ENCODE measurements at regions not wholly inside any gene's neighbourhood (a gene's known extent, or its start where the extent isn't known, plus 50 kb on each side); places are given as distances from the start of the nearest gene placed in this dataset.

GRCh38 chr1:11383553-11384169, 95.3 kb upstream of the DISP3 start:
- H3K4me3 Mint-ChIP-seq = peak overlapping the region; percentile 54 to 70 (median 56)
- H3K4me1 Mint-ChIP-seq = peaks cover 18 to 22% of the 10 kb centered on the region in 2 donors
- H3K27ac Mint-ChIP-seq = peak overlapping the region in 1 of 6 donors; percentile 43
- peaks cover 0 to 3% (median 0%) of the 10 kb centered on the region in 3 donors for H3K36me3 Mint-ChIP-seq
- DNase-seq = peak; percentile 12 to 19 (median 14)
- H3K27me3 Mint-ChIP-seq (ENCODE audit: low read depth in 3 of 3) = peaks cover under 1 to 12% (median 10%) of the 10 kb centered on the region in 3 donors
- no peaks in the 10 kb centered on the region for H3K9me3 Mint-ChIP-seq

GRCh38 chr1:11384170-11384554, 94.8 kb upstream of the DISP3 start:
- Mint-ChIP-seq H3K4me3 (peak overlapping the region in 4 of 5 donors; percentile 54 to 70 (median 62)), H3K4me1 (peaks cover 18 to 22% of the 10 kb centered on the region in 2 donors), H3K9me3 (no peaks in the 10 kb centered on the region), H3K27me3 (ENCODE audit: low read depth in 3 of 3) (peaks cover 2 to 10% (median 8%) of the 10 kb centered on the region in 3 donors), H3K36me3 (peaks cover 0 to 3% (median 0%) of the 10 kb centered on the region in 3 donors), H3K27ac (peak overlapping the region in 1 of 6 donors; percentile 29)
- DNase-seq = no peak

GRCh38 chr1:11387829-11388228, 91.1 kb upstream of the DISP3 start:
- H3K36me3 Mint-ChIP-seq = no peaks in the 10 kb centered on the region
- peak overlapping the region in 1 of 6 donors; percentile 49 for H3K27ac Mint-ChIP-seq
- H3K4me1 Mint-ChIP-seq = peaks cover 18 to 20% of the 10 kb centered on the region in 2 donors
- H3K4me3 Mint-ChIP-seq = peak overlapping the region in 1 of 5 donors; percentile 16
- DNase-seq = no peak
- H3K27me3 Mint-ChIP-seq (ENCODE audit: low read depth in 3 of 3) = peaks cover 6 to 10% (median 8%) of the 10 kb centered on the region in 3 donors
- H3K9me3 Mint-ChIP-seq = no peaks in the 10 kb centered on the region

GRCh38 chr1:11388617-11389016, 90.3 kb upstream of the DISP3 start:
- Mint-ChIP-seq H3K4me3 (no peak overlapping the region), H3K36me3 (no peaks in the 10 kb centered on the region), H3K27me3 (ENCODE audit: low read depth in 3 of 3) (peaks cover 3 to 10% (median 6%) of the 10 kb centered on the region in 3 donors), H3K4me1 (peaks cover 11 to 12% of the 10 kb centered on the region in 2 donors), H3K9me3 (no peaks in the 10 kb centered on the region), H3K27ac (no peak overlapping the region)
- no peak for DNase-seq

GRCh38 chr1:11391327-11391726, 87.6 kb upstream of the DISP3 start:
- Mint-ChIP-seq H3K36me3 (no peaks in the 10 kb centered on the region), H3K27me3 (ENCODE audit: low read depth in 3 of 3) (peaks cover 3 to 12% (median 5%) of the 10 kb centered on the region in 3 donors), H3K4me3 (no peak overlapping the region), H3K9me3 (no peaks in the 10 kb centered on the region), H3K27ac (no peak overlapping the region), H3K4me1 (no peaks in the 10 kb centered on the region)
- no peak for DNase-seq

GRCh38 chr1:11391886-11392285, 87.1 kb upstream of the DISP3 start:
- no peaks in the 10 kb centered on the region for H3K9me3 Mint-ChIP-seq
- no peak for DNase-seq
- no peaks in the 10 kb centered on the region for H3K4me1 Mint-ChIP-seq
- H3K27me3 Mint-ChIP-seq (ENCODE audit: low read depth in 3 of 3) = peaks cover under 1 to 14% (median 5%) of the 10 kb centered on the region in 3 donors
- H3K36me3 Mint-ChIP-seq = no peaks in the 10 kb centered on the region
- no peak overlapping the region for H3K27ac Mint-ChIP-seq
- no peak overlapping the region for H3K4me3 Mint-ChIP-seq

- Mint-ChIP-seq H3K9me3 (no peaks in the 10 kb centered on the region), H3K27me3 (ENCODE audit: low read depth in 3 of 3) (peaks cover 1 to 17% (median 9%) of the 10 kb centered on the region in 3 donors), H3K4me3 (no peak overlapping the region), H3K4me1 (no peaks in the 10 kb centered on the region), H3K27ac (no peak overlapping the region), H3K36me3 (no peaks in the 10 kb centered on the region)
- no peak for DNase-seq
Observed at GRCh38 chr1:11394592-11395245, 84.2 kb upstream of the DISP3 start.

GRCh38 chr1:11395616-11396015, 83.3 kb upstream of the DISP3 start:
- no peak overlapping the region for H3K27ac Mint-ChIP-seq
- no peak for DNase-seq
- no peaks in the 10 kb centered on the region for H3K4me1 Mint-ChIP-seq
- no peaks in the 10 kb centered on the region for H3K36me3 Mint-ChIP-seq
- no peaks in the 10 kb centered on the region for H3K9me3 Mint-ChIP-seq
- H3K27me3 Mint-ChIP-seq (ENCODE audit: low read depth in 3 of 3) = peaks cover 1 to 17% (median 7%) of the 10 kb centered on the region in 3 donors
- no peak overlapping the region for H3K4me3 Mint-ChIP-seq

GRCh38 chr1:11397151-11397901, 81.6 kb upstream of the DISP3 start:
- Mint-ChIP-seq H3K27ac (no peak overlapping the region), H3K36me3 (no peaks in the 10 kb centered on the region), H3K9me3 (no peaks in the 10 kb centered on the region), H3K27me3 (ENCODE audit: low read depth in 3 of 3) (peaks cover 1 to 12% (median 7%) of the 10 kb centered on the region in 3 donors), H3K4me3 (no peak overlapping the region), H3K4me1 (no peaks in the 10 kb centered on the region)
- no peak for DNase-seq

GRCh38 chr1:11399250-11399649, 79.7 kb upstream of the DISP3 start:
- Mint-ChIP-seq H3K9me3 (no peaks in the 10 kb centered on the region), H3K4me1 (no peaks in the 10 kb centered on the region), H3K27me3 (ENCODE audit: low read depth in 3 of 3) (peaks cover 3 to 15% (median 9%) of the 10 kb centered on the region in 3 donors), H3K4me3 (no peak overlapping the region), H3K36me3 (no peaks in the 10 kb centered on the region), H3K27ac (no peak overlapping the region)
- DNase-seq = no peak

- Mint-ChIP-seq H3K27ac (no peak overlapping the region), H3K36me3 (no peaks in the 10 kb centered on the region), H3K4me1 (no peaks in the 10 kb centered on the region), H3K27me3 (ENCODE audit: low read depth in 3 of 3) (peaks cover 4 to 14% (median 7%) of the 10 kb centered on the region in 3 donors), H3K4me3 (no peak overlapping the region), H3K9me3 (no peaks in the 10 kb centered on the region)
- DNase-seq = no peak
Observed at GRCh38 chr1:11400155-11400554, 78.8 kb upstream of the DISP3 start.

- Mint-ChIP-seq H3K27ac (no peak overlapping the region), H3K4me1 (no peaks in the 10 kb centered on the region), H3K4me3 (no peak overlapping the region), H3K27me3 (ENCODE audit: low read depth in 3 of 3) (peaks cover 4 to 12% (median 5%) of the 10 kb centered on the region in 3 donors), H3K9me3 (no peaks in the 10 kb centered on the region), H3K36me3 (no peaks in the 10 kb centered on the region)
- DNase-seq = no peak
Observed at GRCh38 chr1:11400567-11400966, 78.4 kb upstream of the DISP3 start.

GRCh38 chr1:11406845-11407244, 72.1 kb upstream of the DISP3 start:
- DNase-seq = no peak
- Mint-ChIP-seq H3K27ac (peak overlapping the region in 4 of 6 donors; percentile 1 to 60 (median 18)), H3K4me1 (peaks cover 23 to 28% of the 10 kb centered on the region in 2 donors), H3K27me3 (ENCODE audit: low read depth in 3 of 3) (peaks cover 4 to 11% (median 5%) of the 10 kb centered on the region in 3 donors), H3K4me3 (peak overlapping the region; percentile 31 to 73 (median 54)), H3K9me3 (peaks cover 0 to 2% (median 0%) of the 10 kb centered on the region in 6 donors), H3K36me3 (no peaks in the 10 kb centered on the region)

Measured in immature natural killer cell (primary cell).